ENCODE measurements at regions not wholly inside any gene's neighbourhood (a gene's known extent, or its start where the extent isn't known, plus 50 kb on each side); places are given as distances from the start of the nearest gene placed in this dataset.
"Not testable (repeated sequence)": the region's sequence is repeated elsewhere in the genome, so short reads cannot be mapped to it uniquely, and the experiment has no call there.

DNA sequence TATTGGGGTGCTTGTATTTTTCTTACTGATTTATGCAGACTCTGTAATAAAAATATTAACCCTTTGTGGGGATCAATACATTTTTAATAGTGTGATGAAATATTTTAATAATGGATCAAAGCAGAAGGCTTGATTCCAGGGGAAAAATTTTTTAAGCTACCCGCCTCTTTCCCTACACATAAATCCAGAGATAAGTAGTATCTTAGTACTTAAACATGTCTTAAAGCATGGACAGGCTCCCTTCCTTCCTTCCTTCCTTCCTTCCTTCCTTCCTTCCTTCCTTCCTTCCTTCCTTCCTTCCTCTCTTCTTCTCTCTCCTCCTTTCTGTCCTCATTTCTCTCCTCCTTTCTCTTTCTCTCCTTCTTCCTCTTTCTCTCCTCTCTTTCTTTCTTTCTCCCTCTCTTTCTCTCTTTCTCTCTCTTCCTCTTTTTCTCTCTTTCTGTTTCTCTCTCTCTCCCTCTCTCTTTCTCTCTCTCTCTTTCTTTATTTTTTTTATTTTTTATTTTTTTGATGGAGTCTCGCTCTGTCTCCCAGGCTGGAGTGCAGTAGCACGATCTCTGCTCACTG lies 78.0 kb upstream of the SPRY4 start:
- DNase-seq = no peak

DNA sequence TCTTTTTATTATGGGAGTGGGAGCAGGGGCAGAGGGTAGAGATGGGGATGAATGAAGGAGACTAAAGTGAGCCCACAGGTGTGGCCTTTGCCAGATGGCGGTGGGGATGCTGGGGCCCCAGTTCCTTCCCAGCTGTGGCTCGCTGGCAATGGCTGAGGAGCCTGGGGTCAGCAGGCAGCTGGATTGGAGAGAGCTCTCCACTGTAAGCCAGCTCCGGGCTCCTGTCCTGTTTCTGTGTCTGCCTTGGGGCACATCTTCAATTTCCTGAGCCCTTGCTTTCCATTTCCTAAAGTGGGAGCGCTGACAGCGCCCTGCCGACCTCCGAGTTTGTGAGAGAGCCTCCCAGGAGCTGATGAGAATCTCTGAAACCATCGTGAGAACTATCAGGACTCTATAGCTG lies 75.6 kb upstream of the SPRY4 start:
- DNase-seq = no peak

DNA sequence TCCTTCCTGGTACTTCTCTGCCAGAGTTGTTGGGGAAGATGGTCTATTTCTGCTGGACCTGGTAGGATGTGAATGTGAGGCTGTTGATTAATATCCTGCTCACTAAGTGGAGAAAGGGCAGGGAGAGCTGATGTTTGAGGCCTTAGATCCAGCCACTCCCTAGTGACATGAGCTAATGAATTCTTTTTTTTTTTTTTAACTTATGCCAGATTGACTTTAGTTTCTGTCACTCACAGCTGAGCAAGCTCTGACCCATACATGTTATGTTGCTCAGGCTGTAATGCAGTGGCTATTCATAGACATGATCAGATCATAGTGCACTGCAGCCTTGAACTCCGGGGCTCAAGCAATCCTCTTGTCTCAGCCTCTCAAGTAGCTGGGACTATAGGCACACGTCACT lies 75.1 kb upstream of the SPRY4 start:
- DNase-seq = no peak

DNA sequence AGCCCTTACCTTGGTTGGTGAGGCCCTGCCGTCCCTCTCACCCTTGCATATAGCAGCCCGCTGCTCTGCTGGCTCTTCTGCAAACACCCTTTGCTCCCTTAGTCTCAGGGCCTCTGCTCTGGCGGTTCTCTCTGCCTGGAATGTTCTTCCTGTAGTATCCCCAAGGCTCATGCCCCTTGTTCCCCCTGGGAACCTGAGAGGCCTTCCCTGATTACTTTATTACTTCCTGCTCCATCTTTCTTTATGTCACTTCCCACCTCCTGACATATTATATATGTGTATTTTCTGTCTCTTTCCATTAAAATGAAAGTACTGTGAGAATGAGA lies 73.9 kb upstream of the SPRY4 start:
- no peak for DNase-seq

DNA sequence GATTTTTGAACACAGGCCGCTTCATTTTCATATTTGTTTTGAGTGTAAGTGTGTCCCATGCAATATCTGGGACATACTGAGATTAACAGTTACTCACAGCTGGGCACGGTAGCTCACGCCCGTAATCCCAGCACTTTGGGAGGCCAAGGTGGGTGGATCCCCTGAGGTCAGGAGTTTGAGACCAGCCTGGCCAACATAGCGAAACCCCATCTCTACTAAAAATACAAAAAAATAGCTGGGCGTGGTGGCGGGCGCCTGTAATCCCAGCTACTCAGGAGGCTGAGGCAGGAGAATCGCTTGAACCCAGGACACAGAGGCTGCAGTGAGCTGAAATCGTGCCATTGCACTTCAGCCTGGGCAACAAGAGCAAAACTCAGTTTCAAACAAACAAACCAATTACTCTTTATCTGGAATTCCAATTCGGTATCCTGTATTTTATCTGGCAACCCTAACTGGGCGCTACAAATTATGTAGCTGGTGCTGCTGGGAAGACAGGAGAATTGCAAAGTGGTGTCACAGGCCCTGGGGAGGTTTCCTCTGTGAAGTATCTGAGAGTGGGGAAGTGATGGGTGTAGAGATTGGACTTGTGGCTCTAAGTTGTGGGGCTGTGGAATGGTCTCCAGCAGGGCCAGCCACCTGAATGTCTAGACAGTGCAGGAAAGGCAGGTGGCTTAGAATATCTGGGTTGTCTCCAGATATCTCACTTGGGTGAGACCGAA lies 73.3 kb upstream of the SPRY4 start:
- not testable (repeated sequence) for DNase-seq

DNA sequence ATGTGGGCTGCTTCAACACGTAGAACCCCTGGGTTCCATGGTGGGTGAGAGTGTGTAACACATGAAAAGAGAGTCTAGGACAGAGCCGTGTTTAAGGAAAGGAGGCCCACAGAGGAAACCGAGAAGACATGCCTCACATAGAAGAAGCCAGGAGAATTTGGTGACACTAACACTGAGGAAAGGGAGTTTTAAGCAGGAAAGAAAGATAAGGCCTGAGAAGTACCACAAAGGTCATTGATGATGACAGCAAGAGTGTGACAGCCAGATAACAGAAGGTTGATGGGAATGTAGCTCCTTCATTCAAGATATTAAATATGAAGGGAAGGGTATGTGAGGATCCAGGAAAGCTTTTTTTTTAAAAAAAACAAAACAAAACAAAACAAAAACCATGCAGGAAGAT lies 72.4 kb upstream of the SPRY4 start:
- DNase-seq = no peak

DNA sequence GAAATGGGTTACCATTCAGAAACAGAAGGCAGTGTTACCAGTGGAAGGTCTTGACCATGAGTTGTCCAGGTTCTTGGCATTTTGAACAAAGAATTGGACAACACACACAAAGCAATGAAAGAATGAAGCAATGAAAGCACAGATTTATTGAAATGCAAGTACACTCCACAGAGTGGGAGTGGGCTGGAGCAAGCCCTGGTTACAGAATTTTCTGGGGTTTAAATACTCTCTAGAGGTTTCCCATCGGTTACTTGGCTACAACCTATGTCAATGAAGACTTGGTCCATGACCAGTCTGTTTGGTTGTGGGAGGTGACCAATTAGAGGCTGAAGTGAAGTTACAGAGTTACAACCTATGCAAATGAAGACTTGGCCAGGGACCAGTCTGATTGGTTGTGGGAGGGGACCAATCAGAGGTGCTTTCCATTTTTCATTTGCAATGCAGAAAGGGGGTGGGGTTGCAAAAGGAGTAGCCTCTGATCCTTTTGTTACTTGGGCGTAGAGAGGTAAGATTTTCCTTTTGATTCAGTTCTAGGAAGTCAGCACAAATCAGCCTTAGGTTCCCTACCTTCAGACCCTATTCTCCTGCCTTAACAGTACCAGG lies 71.7 kb upstream of the SPRY4 start:
- DNase-seq = no peak

DNA sequence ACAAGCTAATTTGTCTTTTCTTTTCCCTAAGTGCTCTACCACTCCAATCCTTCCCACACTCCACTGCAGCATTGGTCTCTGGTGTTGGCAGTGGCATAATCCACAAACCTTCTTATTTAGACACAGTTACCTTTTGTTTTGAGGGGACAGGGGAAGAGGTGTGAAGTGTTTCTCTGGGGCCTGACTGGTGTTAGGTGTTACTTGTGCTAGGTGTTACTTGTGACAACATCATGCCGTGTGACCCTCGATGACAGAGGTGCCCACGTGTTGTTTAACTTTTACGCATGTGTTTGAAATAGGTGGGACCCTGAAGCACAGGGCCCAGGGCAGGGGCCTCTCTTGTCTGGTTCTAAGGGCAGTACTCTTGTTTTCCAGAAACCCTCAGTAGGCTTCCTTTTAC lies 70.5 kb upstream of the SPRY4 start:
- DNase-seq = no peak

DNA sequence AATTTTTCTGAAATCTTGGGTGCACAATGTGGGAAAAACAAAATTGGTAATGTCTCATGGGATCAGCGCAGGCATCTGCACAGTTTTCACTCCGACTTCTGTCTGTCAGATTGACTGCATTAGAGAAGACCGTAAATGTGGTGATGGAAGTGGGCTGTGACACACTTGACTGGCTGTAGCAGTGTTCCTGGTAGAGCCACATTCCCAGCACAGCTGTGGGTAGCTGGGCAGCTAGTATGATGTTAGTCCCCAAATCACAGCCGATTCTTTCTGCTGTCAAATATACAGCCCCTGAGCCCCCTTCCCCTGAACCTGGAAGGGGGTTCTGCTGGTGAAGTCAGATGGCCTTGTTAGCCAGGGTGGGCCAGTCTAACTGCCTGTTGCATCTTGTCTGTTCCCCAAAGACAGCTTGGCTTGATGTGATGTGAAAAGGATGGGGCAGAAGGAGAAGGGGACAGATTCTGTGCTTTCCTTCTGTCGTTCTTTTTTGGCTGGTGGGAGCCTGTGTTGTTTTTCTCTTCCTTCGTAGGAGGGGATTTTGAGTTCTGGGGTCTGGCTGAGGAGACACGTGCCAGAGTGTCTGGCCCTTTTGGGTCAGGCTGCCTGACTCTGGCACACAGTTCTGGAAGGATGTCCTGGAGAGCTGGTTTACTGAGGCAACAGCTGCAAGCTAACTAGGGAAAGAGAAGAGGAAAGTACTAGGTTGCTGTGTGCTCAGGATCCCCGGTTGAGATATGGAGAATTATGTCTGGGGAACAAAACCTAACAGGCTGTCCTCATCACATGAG lies 66.4 kb upstream of the SPRY4 start:
- no peak for DNase-seq

DNA sequence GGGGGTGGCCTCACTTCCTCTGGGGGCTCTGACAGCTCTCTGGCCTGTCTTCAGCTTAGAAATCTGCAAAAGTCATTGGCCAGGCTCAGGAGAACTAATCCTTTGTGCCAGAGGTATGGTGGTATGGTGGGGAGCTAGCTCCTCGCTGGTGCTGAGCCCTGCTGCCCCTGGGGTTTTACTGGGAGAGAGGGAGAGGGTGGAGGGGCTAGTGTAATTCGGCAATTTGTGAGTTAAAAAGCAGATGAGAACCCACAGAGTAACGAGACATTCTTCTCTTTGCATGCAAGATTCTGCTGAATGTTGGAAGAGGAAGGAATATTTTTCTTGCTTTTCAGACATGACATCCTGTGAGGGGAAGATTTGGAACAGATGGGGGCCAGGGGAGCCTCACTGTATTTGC lies 65.5 kb upstream of the SPRY4 start:
- DNase-seq = no peak

DNA sequence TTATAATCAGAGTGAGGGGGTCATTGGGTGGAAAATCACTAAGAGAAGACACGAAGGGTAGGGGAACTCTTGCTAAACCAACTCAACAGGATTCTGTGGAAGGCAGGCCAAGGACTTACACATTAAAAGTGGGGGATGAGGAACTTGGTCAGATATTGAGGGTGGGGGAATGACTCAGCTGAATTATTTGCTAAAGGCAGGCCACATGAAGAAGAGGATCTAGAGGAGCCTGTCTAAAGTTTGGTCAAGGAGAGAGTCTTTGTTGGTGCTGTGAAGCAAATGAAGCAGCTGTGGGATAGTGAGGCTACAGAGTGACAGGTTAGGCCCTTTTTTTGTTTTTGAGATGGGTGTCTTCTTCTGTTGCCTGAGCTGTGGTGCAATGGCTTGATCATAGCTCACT lies 63.9 kb upstream of the SPRY4 start:
- DNase-seq = no peak

DNA sequence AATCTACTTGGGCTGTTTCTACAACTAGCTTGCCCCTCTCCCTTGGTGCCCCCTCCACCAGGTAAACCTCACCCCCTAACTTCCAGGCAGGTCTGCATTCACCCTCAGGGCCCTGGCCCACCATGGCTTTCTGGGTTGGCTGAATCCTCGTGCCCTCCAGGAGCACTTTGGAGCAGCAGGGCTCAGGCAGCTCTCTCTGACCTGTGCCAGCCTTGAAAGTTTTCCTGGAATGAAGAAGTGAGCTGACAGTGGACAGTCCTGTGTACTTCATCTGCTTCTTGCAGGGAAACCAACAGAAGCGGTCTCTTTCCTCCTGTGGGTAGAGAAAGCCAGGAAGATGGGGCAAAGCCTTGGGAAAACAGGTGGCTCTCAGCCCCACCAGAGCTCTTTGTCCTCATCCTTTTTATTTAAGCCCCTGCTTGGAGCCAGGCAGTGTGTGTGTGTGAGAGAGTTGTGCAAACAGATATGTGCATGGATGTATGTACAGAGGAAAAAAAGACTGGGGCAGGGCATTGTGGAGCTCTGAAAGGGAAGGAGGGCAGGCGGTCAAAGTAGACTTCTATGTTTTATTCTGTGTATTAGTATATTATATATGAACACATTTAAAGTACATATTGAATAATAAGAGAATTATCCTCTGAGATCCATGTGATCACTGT lies 62.3 kb upstream of the SPRY4 start:
- no peak for DNase-seq

DNA sequence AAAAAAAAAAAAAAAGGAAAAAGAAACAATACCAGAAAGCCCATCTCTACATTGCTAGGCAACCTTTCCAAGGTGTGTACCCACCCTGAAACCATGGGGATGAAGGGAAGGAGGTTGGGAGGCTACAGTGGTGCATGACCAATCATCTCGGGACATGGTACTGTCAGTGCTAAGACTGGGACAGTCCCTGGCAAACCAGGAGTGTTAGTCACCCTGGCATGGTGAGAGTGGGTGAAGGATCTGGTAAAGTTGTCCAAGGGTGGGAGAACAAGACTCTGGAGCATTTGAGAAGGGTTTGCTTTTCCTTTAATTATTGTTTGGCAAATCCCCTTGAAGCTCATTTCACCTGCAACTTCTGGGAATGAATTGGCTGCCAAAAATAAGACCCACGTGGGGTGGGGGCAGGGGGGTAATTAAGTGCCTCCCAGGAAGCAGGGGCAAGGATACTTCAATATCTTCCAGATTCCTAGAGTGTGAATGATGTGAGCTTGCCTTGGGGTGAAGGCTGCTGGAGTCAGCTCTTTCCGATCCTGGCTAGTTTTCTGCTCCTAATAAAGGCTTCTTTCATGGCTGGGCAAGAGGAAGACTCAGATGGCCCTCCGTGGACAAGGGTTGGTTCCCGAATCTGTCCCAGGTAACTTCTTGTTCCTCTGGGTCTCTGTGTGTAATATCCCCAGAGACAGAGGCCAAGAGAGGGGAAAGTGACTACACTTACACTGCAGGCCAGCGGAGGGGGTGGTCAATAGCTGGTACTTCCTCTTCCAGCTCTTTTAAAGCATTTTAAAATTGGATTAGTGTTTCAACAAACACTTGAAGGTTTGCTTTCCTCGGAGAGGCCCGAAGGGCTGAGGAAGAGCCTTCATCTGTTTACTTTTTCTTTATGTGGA lies 61.6 kb upstream of the SPRY4 start:
- DNase-seq = no peak

DNA sequence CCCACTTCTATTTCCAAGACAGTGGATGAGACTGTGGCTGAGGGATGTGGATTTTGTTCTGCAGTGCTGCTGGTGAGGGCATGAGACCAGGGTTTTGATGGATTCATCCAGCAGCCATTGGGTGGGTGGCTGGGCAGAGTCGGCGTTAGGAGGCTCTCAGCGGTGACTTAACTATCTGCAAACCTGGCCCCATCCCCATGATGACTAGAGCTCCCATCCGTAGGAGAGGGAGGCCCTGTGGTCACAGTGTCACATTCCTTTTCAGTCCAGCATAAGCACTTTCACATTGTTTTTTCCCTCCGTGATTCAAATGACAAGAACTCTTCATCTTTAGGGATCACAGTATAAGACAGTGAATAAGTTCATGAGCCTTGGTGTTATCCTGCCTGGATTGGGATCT lies 60.4 kb upstream of the SPRY4 start:
- no peak for DNase-seq

DNA sequence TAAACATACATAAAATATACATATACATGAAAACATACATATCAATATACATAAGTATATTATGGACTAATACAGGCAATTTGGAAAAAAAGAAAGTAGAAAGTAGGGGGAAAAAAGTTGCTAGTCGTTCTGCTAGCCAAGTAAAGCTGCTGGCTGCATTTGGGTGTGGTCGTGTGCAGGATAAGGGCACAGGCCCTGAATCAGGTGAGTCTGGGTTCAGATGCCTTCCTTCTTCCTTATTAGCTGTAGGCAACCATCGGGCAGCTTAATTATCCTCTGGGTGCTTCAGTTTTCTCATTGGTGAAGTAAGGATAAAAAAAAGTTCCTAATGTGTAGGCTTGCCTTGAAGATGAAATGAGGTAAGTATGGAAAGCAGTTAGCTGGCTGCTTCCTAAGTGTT lies 59.2 kb upstream of the SPRY4 start:
- no peak for DNase-seq

DNA sequence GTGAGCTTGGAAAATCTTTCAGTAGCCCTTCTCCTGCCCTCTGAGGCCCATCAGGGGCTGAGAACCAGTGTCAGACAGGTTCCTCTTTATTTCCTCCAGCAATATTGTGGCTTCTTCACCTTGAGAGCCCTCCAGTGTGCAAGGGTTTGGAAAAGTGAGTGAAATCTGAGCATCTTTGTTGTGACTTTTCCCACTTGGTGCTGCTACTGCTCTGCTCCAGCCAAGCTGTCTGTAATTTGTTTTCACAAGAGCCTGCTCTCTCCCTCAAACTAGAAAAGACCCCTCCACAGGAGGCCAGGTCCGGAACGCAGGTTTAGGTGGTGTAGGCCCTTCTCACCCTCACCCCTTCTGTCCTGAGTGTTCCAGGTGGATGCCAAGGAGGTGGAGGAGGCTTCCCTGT lies 57.4 kb upstream of the SPRY4 start:
- DNase-seq = no peak

DNA sequence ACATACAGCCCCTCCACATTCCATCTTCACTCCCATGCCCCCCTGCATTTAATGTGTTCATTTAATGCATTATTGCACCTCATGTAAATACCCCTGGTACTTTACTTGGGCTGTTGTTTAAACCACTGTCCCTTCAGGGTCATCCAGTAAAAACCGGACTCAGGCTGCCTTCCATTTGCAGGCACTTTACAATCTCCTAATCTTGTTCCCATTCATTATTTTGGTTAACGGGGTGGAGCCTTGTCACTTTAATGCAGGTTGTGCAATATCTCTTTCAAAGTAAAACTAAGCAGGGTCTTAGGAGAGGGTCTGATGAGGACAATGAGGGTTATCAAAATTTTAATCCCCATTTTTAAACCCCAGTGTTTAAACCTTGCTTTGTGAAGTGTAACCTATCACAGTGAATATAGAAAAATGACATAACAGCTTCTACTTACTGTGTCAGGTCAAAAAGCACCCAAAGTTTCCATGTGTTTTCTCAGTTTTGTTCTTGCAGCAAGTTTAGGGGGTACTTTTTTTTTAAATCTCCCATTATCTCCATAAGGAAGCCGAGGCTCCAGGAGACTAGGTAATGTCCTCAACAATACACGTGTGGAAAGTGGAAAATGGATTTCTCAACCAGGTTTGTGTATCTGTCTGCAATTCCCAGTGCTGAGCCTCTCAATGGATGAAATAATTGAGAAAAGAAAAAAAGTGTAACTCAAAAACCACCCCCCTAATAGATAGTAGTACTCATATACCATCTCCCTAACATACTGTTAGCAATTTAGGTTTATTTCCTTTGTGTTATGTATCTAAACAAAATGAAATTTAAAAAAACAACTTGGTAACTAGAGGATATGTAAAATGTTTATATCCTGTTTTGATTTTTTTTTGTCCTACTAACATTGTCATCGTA lies 54.2 kb upstream of the SPRY4 start:
- DNase-seq = no peak

DNA sequence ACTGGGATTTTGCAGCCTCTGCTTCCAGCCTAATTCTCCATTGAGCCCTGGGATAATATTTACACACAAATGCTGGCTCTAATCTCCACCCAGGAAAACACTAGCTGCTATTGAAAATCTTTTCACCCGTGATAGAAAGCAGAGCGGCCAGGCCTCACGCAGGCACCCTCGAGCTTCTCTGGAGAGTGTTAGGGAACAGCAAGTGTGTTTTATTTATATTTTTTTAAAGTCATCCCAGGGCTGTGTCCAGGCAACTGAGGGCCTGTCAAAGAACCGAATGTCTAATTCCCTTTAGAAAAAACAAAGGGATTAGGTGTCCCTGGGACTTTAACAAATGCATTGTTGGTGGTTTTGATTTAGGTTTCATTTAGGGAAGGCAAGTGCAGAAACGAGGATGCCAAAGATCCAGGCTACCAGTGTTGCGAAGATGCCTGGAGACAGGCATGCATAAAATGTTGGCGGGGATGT lies 51.2 kb upstream of the SPRY4 start:
- DNase-seq = no peak

All from NCI-H2171 (cell line).